BLaER1 treated with 17β-estradiol and CSF1 and Interleukin-3, amounts not matched to agents 10 nM and 100 nM (cell line): ENCODE measurements at regions not wholly inside any gene's neighbourhood (a gene's known extent, or its start where the extent isn't known, plus 50 kb on each side); places are given as distances from the start of the nearest gene placed in this dataset.

Source experiments
- H3K27ac ChIP-seq, 11 experiments: shearing (Covaris generic); formaldehyde crosslinking; 2 replicates each; pipeline ENCODE4 v1.8.1; 2022
- H3K27me3 ChIP-seq, 11 experiments: shearing (Covaris generic); formaldehyde crosslinking; 2 replicates each; pipeline ENCODE4 v1.8.1; 2022
- H3K36me3 ChIP-seq, 11 experiments: shearing (Covaris generic); formaldehyde crosslinking; 2 replicates each; pipeline ENCODE4 v1.8.1; 2022
- H3K4me1 ChIP-seq, 10 experiments: shearing (Covaris generic); formaldehyde crosslinking; 2 replicates each; pipeline ENCODE4 v1.8.1; 2022
- H3K4me2 ChIP-seq, 11 experiments: shearing (Covaris generic); formaldehyde crosslinking; 2 replicates each; pipeline ENCODE4 v1.8.1; 2022
- H3K4me3 ChIP-seq, 10 experiments: shearing (Covaris generic); formaldehyde crosslinking; 2 replicates each; pipeline ENCODE4 v1.8.1; 2022
- H3K9ac ChIP-seq, 11 experiments: shearing (Covaris generic); formaldehyde crosslinking; 2 replicates each; pipeline ENCODE4 v1.8.1; 2022
- H3K9me3 ChIP-seq, 11 experiments: shearing (Covaris generic); formaldehyde crosslinking; replicated peaks in 1 of 11; 2 replicates each; pipeline ENCODE4 v1.8.1; 2022
- H4K20me1 ChIP-seq, 11 experiments: shearing (Covaris generic); formaldehyde crosslinking; 2 replicates each; pipeline ENCODE4 v1.8.1; 2022
- Cebpa-rat ChIP-seq, 11 experiments: shearing (Covaris generic); IDR thresholded peaks; 2 replicates each; pipeline ENCODE4 v1.8.1; 2022

- Histone ChIP-seq H3K4me2 (no peak overlapping the region), H3K27me3 (peaks cover 78 to 100% (median 96%) of the 10 kb centered on the region in 11 experiments), H3K27ac (no peak overlapping the region), H3K4me1 (no peaks in the 10 kb centered on the region), H3K4me3 (no peak overlapping the region), H3K36me3 (no peaks in the 10 kb centered on the region), H3K9ac (no peak overlapping the region), H4K20me1 (no peaks in the 10 kb centered on the region; a peak in 1 of 22 replicates), H3K9me3 (peaks cover 0 to 20% (median 9%) of the 10 kb centered on the region in 11 experiments; a peak in 14 of 22 replicates)
- no peak for TF ChIP-seq Cebpa-rat (IDR thresholded peaks at IDR 0.05)
These were observed 104.6 kb downstream of the PPP1R2C start for GRCh38 chrX:42673301-42673810.

- no peaks in the 10 kb centered on the region for H3K36me3 ChIP-seq
- H3K9ac ChIP-seq, result no peak overlapping the region
- TF ChIP-seq Cebpa-rat (IDR thresholded peaks at IDR 0.05), result no peak
- no peak overlapping the region for H3K4me2 ChIP-seq
- peaks cover 0 to 28% (median 1%) of the 10 kb centered on the region in 11 experiments; a peak in 9 of 22 replicates for H3K9me3 ChIP-seq
- no peaks in the 10 kb centered on the region; a peak in 1 of 22 replicates for H4K20me1 ChIP-seq
- peaks cover 72 to 96% (median 90%) of the 10 kb centered on the region in 11 experiments for H3K27me3 ChIP-seq
- H3K4me3 ChIP-seq, result no peak overlapping the region
- H3K27ac ChIP-seq, result no peak overlapping the region
- H3K4me1 ChIP-seq, result no peaks in the 10 kb centered on the region
These were observed 113.3 kb downstream of the PPP1R2C start for GRCh38 chrX:42664680-42665079.

GRCh38 chrX:42628471-42628870 is 149.5 kb downstream of the PPP1R2C start:
- no peaks in the 10 kb centered on the region for H3K4me1 ChIP-seq
- H3K4me2 ChIP-seq, result no peak overlapping the region
- H3K9me3 ChIP-seq, result 0 out of 22 replicates have a peak, but pooled peaks cover 0 to 6% (median 0%) of the 10 kb centered on the region in 11 experiments
- H3K27me3 ChIP-seq, result peaks cover 81 to 95% (median 88%) of the 10 kb centered on the region in 11 experiments
- H3K27ac ChIP-seq, result no peak overlapping the region
- H3K36me3 ChIP-seq, result no peaks in the 10 kb centered on the region
- H4K20me1 ChIP-seq, result no peaks in the 10 kb centered on the region
- no peak overlapping the region for H3K4me3 ChIP-seq
- no peak overlapping the region for H3K9ac ChIP-seq
- TF ChIP-seq Cebpa-rat (IDR thresholded peaks at IDR 0.05), result no peak

DNA sequence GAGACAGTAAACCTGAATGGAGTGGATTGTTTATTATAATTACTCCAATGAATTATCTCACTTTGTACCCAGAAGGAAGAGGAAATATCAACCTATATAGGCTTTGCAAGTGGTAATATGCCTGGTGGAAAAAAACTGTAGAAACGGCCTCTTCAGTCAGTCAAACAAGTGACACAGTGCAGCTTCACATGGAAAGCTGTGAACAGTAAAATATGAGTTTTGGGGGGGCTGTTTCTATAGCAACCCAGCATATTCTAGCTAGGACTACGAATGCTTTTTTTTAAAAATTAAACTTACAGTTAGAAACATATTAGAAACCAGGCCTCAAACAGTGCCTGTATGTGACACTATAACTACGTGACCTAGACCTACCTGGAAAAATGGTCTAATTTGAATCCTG is 150.1 kb downstream of the PPP1R2C start:
- Histone ChIP-seq H3K9ac (no peak overlapping the region), H3K4me1 (no peaks in the 10 kb centered on the region), H3K4me3 (no peak overlapping the region), H3K36me3 (no peaks in the 10 kb centered on the region), H3K27ac (no peak overlapping the region), H3K27me3 (peaks cover 81 to 95% (median 88%) of the 10 kb centered on the region in 11 experiments), H3K4me2 (no peak overlapping the region), H3K9me3 (0 out of 22 replicates have a peak, but pooled peaks cover 0 to 6% (median 0%) of the 10 kb centered on the region in 11 experiments), H4K20me1 (no peaks in the 10 kb centered on the region)
- TF ChIP-seq Cebpa-rat (IDR thresholded peaks at IDR 0.05), result no peak

DNA sequence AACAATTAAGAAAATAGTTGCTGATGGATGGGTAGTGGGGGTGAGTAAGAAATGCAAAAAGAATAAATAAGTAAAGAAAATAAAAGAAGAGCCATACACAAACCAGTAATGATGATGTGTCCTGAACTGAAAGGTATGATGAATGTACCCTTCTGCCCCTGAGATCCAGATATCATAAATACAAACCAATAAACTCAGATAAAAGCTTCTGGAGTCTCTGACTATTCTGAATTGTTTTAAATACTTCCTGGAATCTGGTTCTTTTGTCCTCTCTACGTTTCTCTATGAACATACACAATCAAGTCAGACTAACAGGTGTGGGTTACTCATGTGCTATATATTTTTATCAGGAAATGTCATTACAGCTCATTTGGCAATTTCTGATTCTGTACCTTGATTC is 153.4 kb downstream of the PPP1R2C start:
- Histone ChIP-seq H3K36me3 (no peaks in the 10 kb centered on the region), H3K9ac (no peak overlapping the region), H3K9me3 (0 out of 22 replicates have a peak, but pooled peaks cover 0 to 1% (median 0%) of the 10 kb centered on the region in 11 experiments), H3K4me3 (no peak overlapping the region), H3K27me3 (peaks cover 84 to 95% (median 88%) of the 10 kb centered on the region in 11 experiments), H3K4me2 (no peak overlapping the region), H4K20me1 (no peaks in the 10 kb centered on the region), H3K4me1 (no peaks in the 10 kb centered on the region), H3K27ac (no peak overlapping the region)
- TF ChIP-seq Cebpa-rat (IDR thresholded peaks at IDR 0.05), result no peak

DNA sequence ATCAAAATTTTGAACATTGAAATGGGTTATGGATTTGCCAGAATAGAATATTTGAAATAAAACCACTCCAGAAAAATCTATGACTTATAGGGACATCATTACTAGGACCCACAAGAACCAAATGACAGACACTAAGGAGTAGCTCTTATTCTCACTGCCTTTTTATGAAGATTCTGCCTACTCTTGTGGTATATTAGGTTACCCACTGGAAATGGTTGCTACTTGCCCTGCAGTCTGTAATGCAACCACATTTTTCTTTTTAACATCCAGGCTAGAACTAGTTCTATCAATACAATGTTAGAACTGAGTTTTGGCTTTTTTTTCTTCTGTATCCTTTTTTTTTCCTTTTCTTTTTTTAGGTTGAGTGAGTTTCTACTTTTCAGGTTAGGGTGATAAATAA is 158.9 kb downstream of the PPP1R2C start:
- Histone ChIP-seq H3K27me3 (peaks cover 79 to 100% (median 95%) of the 10 kb centered on the region in 11 experiments), H3K9me3 (no peaks in the 10 kb centered on the region), H3K4me1 (no peaks in the 10 kb centered on the region), H3K27ac (no peak overlapping the region), H3K9ac (no peak overlapping the region), H3K36me3 (no peaks in the 10 kb centered on the region), H4K20me1 (no peaks in the 10 kb centered on the region), H3K4me3 (no peak overlapping the region), H3K4me2 (no peak overlapping the region)
- no peak for TF ChIP-seq Cebpa-rat (IDR thresholded peaks at IDR 0.05)

GRCh38 chrX:42616981-42617380 is 161.0 kb downstream of the PPP1R2C start:
- H4K20me1 ChIP-seq, result no peaks in the 10 kb centered on the region
- no peaks in the 10 kb centered on the region for H3K36me3 ChIP-seq
- no peak overlapping the region for H3K27ac ChIP-seq
- H3K4me2 ChIP-seq, result no peak overlapping the region
- H3K4me3 ChIP-seq, result no peak overlapping the region
- TF ChIP-seq Cebpa-rat (IDR thresholded peaks at IDR 0.05), result no peak
- no peak overlapping the region for H3K9ac ChIP-seq
- H3K27me3 ChIP-seq, result peaks cover 79 to 100% (median 96%) of the 10 kb centered on the region in 11 experiments
- H3K4me1 ChIP-seq, result no peaks in the 10 kb centered on the region
- no peaks in the 10 kb centered on the region for H3K9me3 ChIP-seq

DNA sequence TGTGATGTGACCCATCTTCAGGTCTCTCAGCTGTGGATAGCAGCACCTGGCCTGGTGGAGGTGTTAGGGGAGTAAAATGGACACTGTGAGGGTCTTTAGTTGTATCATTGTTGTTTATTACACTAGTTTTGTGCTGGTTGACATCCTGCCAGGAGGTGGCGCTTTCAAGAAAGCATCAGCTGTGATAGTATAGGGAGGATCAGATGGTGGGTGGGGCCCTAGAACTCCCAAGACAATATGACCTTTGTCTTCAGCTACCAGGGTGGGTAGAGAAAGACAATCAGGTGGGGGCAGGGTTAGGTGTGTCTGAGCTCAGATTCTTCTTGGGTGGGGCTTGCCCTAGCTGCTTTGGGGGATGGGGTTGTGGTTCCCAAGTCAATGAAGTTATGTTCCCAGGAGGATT is 162.8 kb downstream of the PPP1R2C start:
- H3K4me1 ChIP-seq, result no peaks in the 10 kb centered on the region
- H3K4me3 ChIP-seq, result no peak overlapping the region
- H3K9me3 ChIP-seq, result no peaks in the 10 kb centered on the region
- no peak overlapping the region for H3K27ac ChIP-seq
- H3K27me3 ChIP-seq, result peaks cover 74 to 100% (median 95%) of the 10 kb centered on the region in 11 experiments
- no peak for TF ChIP-seq Cebpa-rat (IDR thresholded peaks at IDR 0.05)
- no peaks in the 10 kb centered on the region for H4K20me1 ChIP-seq
- no peak overlapping the region for H3K4me2 ChIP-seq
- H3K36me3 ChIP-seq, result no peaks in the 10 kb centered on the region
- no peak overlapping the region for H3K9ac ChIP-seq

DNA sequence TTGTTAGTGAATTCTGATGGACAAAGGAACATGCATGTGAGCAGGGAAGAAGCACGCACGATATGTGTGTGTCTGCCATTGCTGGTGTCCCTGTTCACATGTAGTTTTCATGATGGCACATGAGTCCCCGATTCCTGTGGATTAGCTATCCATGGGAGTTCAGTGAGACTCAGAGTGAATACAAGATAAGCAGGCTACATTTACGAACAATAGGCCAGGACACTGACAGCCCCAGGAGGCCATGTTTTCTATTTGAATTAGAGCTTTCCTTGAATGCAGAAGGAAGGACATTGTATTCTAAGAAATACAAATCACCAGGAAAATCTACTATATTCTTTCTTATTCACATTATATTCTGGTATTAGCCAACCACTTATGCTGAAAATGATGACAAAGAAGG is 171.4 kb downstream of the PPP1R2C start:
- no peak for TF ChIP-seq Cebpa-rat (IDR thresholded peaks at IDR 0.05)
- Histone ChIP-seq H3K9ac (no peak overlapping the region), H3K9me3 (no peaks in the 10 kb centered on the region), H3K4me3 (no peak overlapping the region), H3K27ac (no peak overlapping the region), H3K36me3 (no peaks in the 10 kb centered on the region), H3K27me3 (peaks cover 72 to 95% (median 87%) of the 10 kb centered on the region in 11 experiments), H4K20me1 (no peaks in the 10 kb centered on the region; a peak in 2 of 22 replicates), H3K4me1 (no peaks in the 10 kb centered on the region), H3K4me2 (no peak overlapping the region)

GRCh38 chrX:42604302-42604701 is 173.7 kb downstream of the PPP1R2C start:
- Histone ChIP-seq H3K27ac (no peak overlapping the region), H3K9ac (no peak overlapping the region), H3K4me2 (no peak overlapping the region), H4K20me1 (no peaks in the 10 kb centered on the region; a peak in 2 of 22 replicates), H3K4me1 (no peaks in the 10 kb centered on the region), H3K4me3 (no peak overlapping the region), H3K36me3 (no peaks in the 10 kb centered on the region), H3K27me3 (peaks cover 67 to 95% (median 88%) of the 10 kb centered on the region in 11 experiments), H3K9me3 (no peaks in the 10 kb centered on the region)
- TF ChIP-seq Cebpa-rat (IDR thresholded peaks at IDR 0.05), result no peak
